GM12878 (cell line): ENCODE measurements at regions not wholly inside any gene's neighbourhood (a gene's known extent, or its start where the extent isn't known, plus 50 kb on each side); places are given as distances from the start of the nearest gene placed in this dataset.

Source experiments
- ATAC-seq: fragments of 200-7000 bp; cut with Tn5 transposase; 3 replicates; pipeline ENCODE4 v1.9.1; 2020; ENCODE audit warnings: mild to moderate bottlenecking, moderate library complexity
- BruUV-seq: library from RNA; stranded (reverse); fragments of 400-500 nt; replicated peaks from 2 replicates; lab custom pipeline; 2021; lab: Mats Ljungman, UMichigan
- CTCF ChIA-PET: fragments of 300-600 bp; sonication (Branson Sonifier 250); formaldehyde crosslinking; extraction: SDS; loops from one replicate; lab custom pipeline; 2021; ENCODE audit warnings: inconsistent platforms; lab: Yijun Ruan, JAX
- POLR2A ChIA-PET: fragments of 350-600 bp; formaldehyde crosslinking; extraction: SDS; loops from one replicate; lab custom pipeline; 2021; ENCODE audit warnings: inconsistent platforms; lab: Charles Lee
- RAD21 ChIA-PET: fragments of 300-600 bp; sonication (Branson Sonifier 250); formaldehyde crosslinking; loops from one replicate; lab custom pipeline; 2023; ENCODE audit warnings: antibody characterized with exemption; ENCODE audit not compliant: unreplicated experiment; lab: Charles Lee
- SMC1A ChIA-PET: fragments of 300-600 bp; sonication (Branson Sonifier 250); formaldehyde crosslinking; loops from one replicate; lab custom pipeline; 2023; ENCODE audit not compliant: unreplicated experiment, uncharacterized antibody; lab: Charles Lee
- DNase-seq: peaks from one replicate; pipeline ENCODE4 v3.0.0-alpha.2; 2011; ENCODE audit warnings: low read depth, low spot score
- FAIRE-seq: peaks from 3 replicates; lab custom pipeline; 2011; peaks lifted over from hg19 to GRCh38; lab: Jason Lieb, UNC
- H2AFZ ChIP-seq: 2 replicates; pipeline ENCODE4 v1.6.0; 2011; ENCODE audit warnings: low read depth, low read length, control low read depth; ENCODE audit not compliant: control insufficient read depth
- H3K27ac ChIP-seq: 2 replicates; pipeline ENCODE4 v1.5.1; 2011; ENCODE audit warnings: control low read depth; ENCODE audit not compliant: control insufficient read depth, insufficient read depth
- H3K27me3 ChIP-seq, 2 experiments: replicated peaks in 1 of 2; 2 replicates each; pipeline versions ENCODE4 v1.6.0 to v1.6.1; 2011; ENCODE audit warnings: low read length in 1 of 2; ENCODE audit not compliant: control insufficient read depth in 2 of 2, insufficient read depth in 2 of 2
- H3K36me3 ChIP-seq, 2 experiments: 2 replicates each; pipeline ENCODE4 v1.5.1; 2011; ENCODE audit warnings: low read length in 1 of 2; ENCODE audit not compliant: control insufficient read depth in 2 of 2, insufficient read depth in 2 of 2
- H3K4me1 ChIP-seq: 2 replicates; pipeline ENCODE4 v1.6.1; 2011; ENCODE audit warnings: mild to moderate bottlenecking, low read length, moderate library complexity, mixed read lengths; ENCODE audit not compliant: control insufficient read depth, insufficient read depth
- H3K4me2 ChIP-seq: 2 replicates; pipeline ENCODE4 v1.6.0; 2011; ENCODE audit warnings: control low read depth; ENCODE audit not compliant: control insufficient read depth, insufficient read depth
- H3K4me3 ChIP-seq: fragments of 200-600 bp; sonication (generic); 2 replicates; pipeline ENCODE4 v1.5.1; 2016
- H3K79me2 ChIP-seq: 2 replicates; pipeline ENCODE4 v1.6.0; 2011; ENCODE audit warnings: low read length; ENCODE audit not compliant: control insufficient read depth, insufficient read depth
- H3K9ac ChIP-seq: 2 replicates; pipeline ENCODE4 v1.8.0; 2011; ENCODE audit warnings: low read length, control low read depth, mixed read lengths; ENCODE audit not compliant: control insufficient read depth, insufficient read depth
- H3K9me3 ChIP-seq: replicated peaks from 3 replicates; pipeline ENCODE4 v1.5.1; 2011; ENCODE audit warnings: mild to moderate bottlenecking, low read length; ENCODE audit not compliant: control insufficient read depth, insufficient read depth
- H4K20me1 ChIP-seq: 2 replicates; pipeline ENCODE4 v1.6.0; 2011; ENCODE audit not compliant: control insufficient read depth, insufficient read depth
- ATF2 ChIP-seq: IDR thresholded peaks from 2 replicates; pipeline ENCODE4 v1.6.1; 2012; ENCODE audit warnings: low read length, inconsistent platforms
- JUND ChIP-seq: IDR thresholded peaks from 2 replicates; pipeline ENCODE4 v1.6.1; 2012; ENCODE audit warnings: low read depth, mild to moderate bottlenecking, low read length, improper control_type of control experiment, moderate library complexity
- MXI1 ChIP-seq: fragments of 150-350 bp; IDR thresholded peaks from 2 replicates; pipeline ENCODE4 v1.6.1; 2011; ENCODE audit warnings: low read depth, mild to moderate bottlenecking, inconsistent platforms, low read length, improper control_type of control experiment
- SIN3A ChIP-seq: IDR thresholded peaks from 2 replicates; pipeline ENCODE4 v1.6.1; 2012; ENCODE audit warnings: low read depth, low read length, improper control_type of control experiment
- YY1 ChIP-seq: IDR thresholded peaks from 2 replicates; pipeline ENCODE4 v1.6.1; 2011; ENCODE audit warnings: low read depth, mild to moderate bottlenecking, low read length
- ZNF217 ChIP-seq: fragments of 450-650 bp; IDR thresholded peaks from 2 replicates; pipeline ENCODE4 v1.6.1; 2017; ENCODE audit warnings: antibody characterized with exemption, mild to moderate bottlenecking
- ZNF24 ChIP-seq: fragments of 450-650 bp; IDR thresholded peaks from 2 replicates; pipeline ENCODE4 v1.6.1; 2017; ENCODE audit warnings: antibody characterized with exemption, mild to moderate bottlenecking
- WGBS: methylation state at CpG from one replicate; pipeline ENCODE4 v1.1.6; 2016; ENCODE audit warnings: low lambda C conversion rate; ENCODE audit not compliant: insufficient replicate concordance, insufficient coverage; ENCODE audit errors: missing lambda C conversion rate; 5-methylcytosine and 5-hydroxymethylcytosine counted together
- in situ Hi-C: fragments of 300-500 bp; cut with MboI; formaldehyde crosslinking; loops from 9 replicates; pipeline ENCODE4 v1.14.3; 2018; ENCODE audit warnings: mixed read lengths
- intact Hi-C: fragments of 100-400 bp; cut with micrococcal nuclease; formaldehyde crosslinking; loops from one replicate; pipeline ENCODE4 v1.14.2; 2022; ENCODE audit not compliant: unreplicated experiment
- TF ChIP-seq, protein P1 (sequence below): fragments of 450-650 bp; IDR thresholded peaks from 2 replicates; pipeline ENCODE4 v1.6.1; 2017; ENCODE audit warnings: mild to moderate bottlenecking, moderate library complexity

- TF ChIP-seq, protein P1, sequence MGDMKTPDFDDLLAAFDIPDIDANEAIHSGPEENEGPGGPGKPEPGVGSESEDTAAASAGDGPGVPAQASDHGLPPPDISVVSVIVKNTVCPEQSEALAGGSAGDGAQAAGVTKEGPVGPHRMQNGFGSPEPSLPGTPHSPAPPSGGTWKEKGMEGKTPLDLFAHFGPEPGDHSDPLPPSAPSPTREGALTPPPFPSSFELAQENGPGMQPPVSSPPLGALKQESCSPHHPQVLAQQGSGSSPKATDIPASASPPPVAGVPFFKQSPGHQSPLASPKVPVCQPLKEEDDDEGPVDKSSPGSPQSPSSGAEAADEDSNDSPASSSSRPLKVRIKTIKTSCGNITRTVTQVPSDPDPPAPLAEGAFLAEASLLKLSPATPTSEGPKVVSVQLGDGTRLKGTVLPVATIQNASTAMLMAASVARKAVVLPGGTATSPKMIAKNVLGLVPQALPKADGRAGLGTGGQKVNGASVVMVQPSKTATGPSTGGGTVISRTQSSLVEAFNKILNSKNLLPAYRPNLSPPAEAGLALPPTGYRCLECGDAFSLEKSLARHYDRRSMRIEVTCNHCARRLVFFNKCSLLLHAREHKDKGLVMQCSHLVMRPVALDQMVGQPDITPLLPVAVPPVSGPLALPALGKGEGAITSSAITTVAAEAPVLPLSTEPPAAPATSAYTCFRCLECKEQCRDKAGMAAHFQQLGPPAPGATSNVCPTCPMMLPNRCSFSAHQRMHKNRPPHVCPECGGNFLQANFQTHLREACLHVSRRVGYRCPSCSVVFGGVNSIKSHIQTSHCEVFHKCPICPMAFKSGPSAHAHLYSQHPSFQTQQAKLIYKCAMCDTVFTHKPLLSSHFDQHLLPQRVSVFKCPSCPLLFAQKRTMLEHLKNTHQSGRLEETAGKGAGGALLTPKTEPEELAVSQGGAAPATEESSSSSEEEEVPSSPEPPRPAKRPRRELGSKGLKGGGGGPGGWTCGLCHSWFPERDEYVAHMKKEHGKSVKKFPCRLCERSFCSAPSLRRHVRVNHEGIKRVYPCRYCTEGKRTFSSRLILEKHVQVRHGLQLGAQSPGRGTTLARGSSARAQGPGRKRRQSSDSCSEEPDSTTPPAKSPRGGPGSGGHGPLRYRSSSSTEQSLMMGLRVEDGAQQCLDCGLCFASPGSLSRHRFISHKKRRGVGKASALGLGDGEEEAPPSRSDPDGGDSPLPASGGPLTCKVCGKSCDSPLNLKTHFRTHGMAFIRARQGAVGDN: no peak
- TF ChIP-seq MXI1 (no peak), SIN3A (no peak), ZNF217 (no peak), ZNF24 (no peak), JUND (no peak)
- TF ChIP-seq, all 136 proteins: peak for 0
These were observed 298.4 kb upstream of the MAOA start (continued) for GRCh38 chrX:43357741-43358140.

DNA sequence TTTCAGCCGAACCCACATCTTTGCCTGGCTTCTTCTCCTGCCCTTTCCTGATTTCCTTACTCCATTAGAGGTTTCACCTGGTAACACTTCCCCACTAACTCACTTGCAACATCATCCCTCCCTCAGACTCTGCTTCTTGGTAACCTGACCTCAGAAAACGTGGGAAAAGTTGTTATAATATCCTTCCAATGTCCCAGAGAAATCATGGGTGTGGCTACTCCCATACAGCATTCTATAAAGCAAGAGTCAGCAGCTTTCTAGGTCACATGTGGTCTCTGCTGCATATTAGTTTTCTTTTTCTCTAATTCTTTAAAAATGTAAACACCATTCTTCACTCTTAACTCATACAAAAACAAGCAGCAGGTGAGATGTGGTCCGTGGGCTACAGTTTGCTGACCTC, 283.1 kb upstream of the MAOA start:
- Histone ChIP-seq H3K27ac (no peak overlapping the region), H3K4me1 (no peaks in the 10 kb centered on the region), H2AFZ (no peak overlapping the region), H3K9me3 (no peaks in the 10 kb centered on the region), H3K4me2 (no peak overlapping the region), H4K20me1 (no peaks in the 10 kb centered on the region), H3K4me3 (no peak overlapping the region), H3K27me3 (no peaks in the 10 kb centered on the region), H3K9ac (no peak overlapping the region), H3K79me2 (no peaks in the 10 kb centered on the region), H3K36me3 (no peaks in the 10 kb centered on the region)
- ChIA-PET POLR2A (no interaction called here), CTCF (interaction anchor here (0.6 kb wide), 1 partner anchor 1984 kb away, joined by 3 read pairs; no protein-coding TSS in a partner anchor), RAD21 (no interaction called here), SMC1A (no interaction called here)
- ATAC-seq (no peak), FAIRE-seq (no peak), DNase-seq (no peak)
- 4% methylated on average over 3 of the region's 3 CpGs for WGBS
- in situ Hi-C loops: no loop called here
- TF ChIP-seq ATF2 (no peak), YY1 (no peak)
- intact Hi-C loops: no loop called here
- BruUV-seq: no TSS peak
